OCI-LY1 (cell line): ENCODE measurements at regions not wholly inside any gene's neighbourhood (a gene's known extent, or its start where the extent isn't known, plus 50 kb on each side); places are given as distances from the start of the nearest gene placed in this dataset.

Source experiments
- H2AFZ ChIP-seq: fragments of 200-600 bp; sonication (generic), shearing (Covaris generic); 2 replicates; pipeline ENCODE4 v1.6.0; 2014; ENCODE audit warnings: antibody characterized with exemption, mild to moderate bottlenecking, low read length
- H3F3A ChIP-seq: fragments of 200-600 bp; sonication (generic), shearing (Covaris generic); 2 replicates; pipeline ENCODE4 v1.6.0; 2014; ENCODE audit warnings: mild to moderate bottlenecking, antibody characterized with exemption, low read length, moderate library complexity; ENCODE audit not compliant: insufficient read depth
- H3K27ac ChIP-seq: fragments of 200-600 bp; sonication (generic); 2 replicates; pipeline ENCODE4 v1.5.1; 2014; ENCODE audit warnings: low read length, mixed run types, mild to moderate bottlenecking, low read depth; ENCODE audit not compliant: poor library complexity, severe bottlenecking
- H3K27me3 ChIP-seq: fragments of 200-600 bp; sonication (generic); 2 replicates; pipeline ENCODE4 v1.6.0; 2014; ENCODE audit warnings: antibody characterized with exemption, mild to moderate bottlenecking, low read length, moderate library complexity; ENCODE audit not compliant: insufficient read depth
- H3K36me3 ChIP-seq: fragments of 200-600 bp; sonication (generic); 2 replicates; pipeline ENCODE4 v1.6.1; 2014; ENCODE audit warnings: mild to moderate bottlenecking, antibody characterized with exemption, low read length, moderate library complexity, mixed read lengths; ENCODE audit not compliant: insufficient read depth
- H3K4me1 ChIP-seq: fragments of 200-600 bp; sonication (generic); 2 replicates; pipeline ENCODE4 v1.5.1; 2014; ENCODE audit warnings: mild to moderate bottlenecking, low read length, moderate library complexity; ENCODE audit not compliant: insufficient read depth, severe bottlenecking
- H3K4me2 ChIP-seq: fragments of 200-600 bp; sonication (generic), shearing (Covaris generic); 2 replicates; pipeline ENCODE4 v1.6.1; 2014; ENCODE audit warnings: low read length
- H3K4me3 ChIP-seq: fragments of 200-600 bp; sonication (generic); 2 replicates; pipeline ENCODE4 v1.5.1; 2014; ENCODE audit warnings: low read length, low read depth, mild to moderate bottlenecking, mixed read lengths; ENCODE audit not compliant: poor library complexity, severe bottlenecking
- H3K79me2 ChIP-seq: fragments of 200-600 bp; shearing (Covaris generic); 2 replicates; pipeline ENCODE4 v1.6.1; 2016; ENCODE audit warnings: mixed run types, low read length, mixed read lengths; ENCODE audit not compliant: insufficient read depth
- H3K9ac ChIP-seq: fragments of 200-600 bp; sonication (generic), shearing (Covaris generic); 2 replicates; pipeline ENCODE4 v1.6.1; 2014; ENCODE audit warnings: mild to moderate bottlenecking, low read length, mixed read lengths
- H3K9me2 ChIP-seq: fragments of 200-600 bp; sonication (generic), shearing (Covaris generic); 2 replicates; pipeline ENCODE4 v1.6.1; 2014; ENCODE audit warnings: low read depth, mild to moderate bottlenecking, low read length, mixed read lengths
- H3K9me3 ChIP-seq: fragments of 200-600 bp; shearing (Covaris generic); 2 replicates; pipeline ENCODE4 v1.6.1; 2014; ENCODE audit warnings: low read length, mixed read lengths
- H4K20me1 ChIP-seq: fragments of 200-600 bp; sonication (generic), shearing (Covaris generic); 2 replicates; pipeline ENCODE4 v1.6.0; 2016; ENCODE audit warnings: mild to moderate bottlenecking, low read length; ENCODE audit not compliant: insufficient read depth
- CTCF ChIP-seq: fragments of 200-600 bp; sonication (generic), shearing (Covaris generic); IDR thresholded peaks from 2 replicates; pipeline ENCODE4 v1.5.1; 2017; ENCODE audit warnings: mild to moderate bottlenecking, antibody characterized with exemption, low read length, moderate library complexity, mixed read lengths
- EZH2 ChIP-seq: fragments of 200-600 bp; sonication (generic), shearing (Covaris generic); IDR thresholded peaks from 2 replicates; pipeline ENCODE4 v1.8.0; 2017; ENCODE audit warnings: borderline replicate concordance, mixed run types, mild to moderate bottlenecking, antibody characterized with exemption, low read length, moderate library complexity, mixed read lengths

GRCh38 chr6:16056263-16056870 lies 72.5 kb upstream of the MYLIP start:
- Histone ChIP-seq H3K4me3 (no peak overlapping the region), H2AFZ (no peak overlapping the region), H3K4me1 (no peaks in the 10 kb centered on the region), H3K36me3 (no peaks in the 10 kb centered on the region), H3K9me2 (no peaks in the 10 kb centered on the region), H3K9me3 (no peaks in the 10 kb centered on the region), H4K20me1 (no peaks in the 10 kb centered on the region), H3K4me2 (peak overlapping the region; percentile 33), H3K27ac (no peak overlapping the region), H3F3A (no peaks in the 10 kb centered on the region), H3K79me2 (no peaks in the 10 kb centered on the region), H3K27me3 (no peaks in the 10 kb centered on the region), H3K9ac (no peak overlapping the region)
- no peak for TF ChIP-seq CTCF
- TF ChIP-seq EZH2: no peak

- no peak overlapping the region for H3K9ac ChIP-seq
- no peak overlapping the region for H3K27ac ChIP-seq
- peak overlapping the region; percentile 33 for H3K4me2 ChIP-seq
- no peak overlapping the region for H2AFZ ChIP-seq
- H3K27me3 ChIP-seq: no peaks in the 10 kb centered on the region
- H3K4me3 ChIP-seq: no peak overlapping the region
- TF ChIP-seq EZH2 (no peak), CTCF (no peak)
- H3K36me3 ChIP-seq: no peaks in the 10 kb centered on the region
- H3K79me2 ChIP-seq: no peaks in the 10 kb centered on the region
- no peaks in the 10 kb centered on the region for H3K9me3 ChIP-seq
- no peaks in the 10 kb centered on the region for H3K9me2 ChIP-seq
- no peaks in the 10 kb centered on the region for H4K20me1 ChIP-seq
- H3F3A ChIP-seq: no peaks in the 10 kb centered on the region
- no peaks in the 10 kb centered on the region for H3K4me1 ChIP-seq
Observed at GRCh38 chr6:16055852-16056251, 73.0 kb upstream of the MYLIP start.

GRCh38 chr6:16049168-16049567 lies 79.7 kb upstream of the MYLIP start:
- no peaks in the 10 kb centered on the region for H4K20me1 ChIP-seq
- H3K4me2 ChIP-seq: no peak overlapping the region
- H3K27ac ChIP-seq: no peak overlapping the region
- no peaks in the 10 kb centered on the region for H3K4me1 ChIP-seq
- no peak overlapping the region for H3K4me3 ChIP-seq
- H3K79me2 ChIP-seq: no peaks in the 10 kb centered on the region
- H3K9me2 ChIP-seq: no peaks in the 10 kb centered on the region
- H3K9ac ChIP-seq: no peak overlapping the region
- H3K27me3 ChIP-seq: no peaks in the 10 kb centered on the region
- TF ChIP-seq CTCF (no peak), EZH2 (no peak)
- H3F3A ChIP-seq: no peaks in the 10 kb centered on the region
- H3K36me3 ChIP-seq: no peaks in the 10 kb centered on the region
- H3K9me3 ChIP-seq: no peaks in the 10 kb centered on the region
- no peak overlapping the region for H2AFZ ChIP-seq
